HG03565 (cell line): ENCODE measurements at regions not wholly inside any gene's neighbourhood (a gene's known extent, or its start where the extent isn't known, plus 50 kb on each side); places are given as distances from the start of the nearest gene placed in this dataset.
"Not testable (repeated sequence)": the region's sequence is repeated elsewhere in the genome, so short reads cannot be mapped to it uniquely, and the experiment has no call there.

Experiments
- ATAC-seq: cut with Tn5 transposase; IDR thresholded peaks from one replicate; pipeline ENCODE4 v1.9.1; 2021; ENCODE audit warnings: mild to moderate bottlenecking, moderate library complexity; ENCODE audit not compliant: unreplicated experiment

GRCh38 chr11:38751421-38751820 lies 2153.4 kb upstream of the RAG2 start:
- no peak for ATAC-seq

GRCh38 chr11:38746516-38746915 lies 2148.5 kb upstream of the RAG2 start:
- ATAC-seq, result not testable (repeated sequence)

GRCh38 chr11:38723361-38723760 lies 2125.3 kb upstream of the RAG2 start:
- ATAC-seq, result no peak

DNA sequence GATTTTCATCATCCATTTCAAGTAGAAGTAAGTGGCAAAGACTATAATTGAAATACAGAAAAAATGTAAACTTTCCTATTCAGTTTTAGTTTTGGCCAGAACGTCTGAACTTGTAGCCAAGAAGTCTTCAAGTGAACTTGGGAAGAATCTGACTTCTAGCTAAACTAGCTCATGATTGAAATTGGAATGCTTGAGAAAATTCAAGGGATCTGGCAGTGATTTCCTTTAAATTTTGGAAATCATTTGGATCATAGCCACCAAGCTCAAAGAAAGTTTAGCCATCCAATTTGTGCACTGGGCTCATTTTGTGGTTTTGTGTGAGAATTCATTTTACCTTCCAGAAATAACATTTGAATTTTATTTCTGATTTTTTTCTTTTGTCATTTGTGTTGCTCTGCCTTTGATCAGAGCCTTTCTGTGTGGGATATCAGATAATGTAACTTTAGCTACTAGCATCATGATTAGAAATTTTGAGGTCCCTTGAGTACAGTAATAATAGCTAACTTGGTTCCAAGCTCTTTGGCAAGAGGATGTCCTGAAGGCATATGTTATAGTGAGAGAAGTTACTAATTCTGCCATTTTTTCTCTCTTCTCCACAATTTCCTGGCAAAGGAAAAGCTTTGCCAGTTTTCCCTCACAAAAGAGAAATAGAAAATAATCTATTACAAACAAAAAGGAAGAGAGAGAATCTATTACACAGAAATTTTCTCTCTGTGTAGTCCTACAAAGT lies 2123.7 kb upstream of the RAG2 start:
- ATAC-seq, result no peak

DNA sequence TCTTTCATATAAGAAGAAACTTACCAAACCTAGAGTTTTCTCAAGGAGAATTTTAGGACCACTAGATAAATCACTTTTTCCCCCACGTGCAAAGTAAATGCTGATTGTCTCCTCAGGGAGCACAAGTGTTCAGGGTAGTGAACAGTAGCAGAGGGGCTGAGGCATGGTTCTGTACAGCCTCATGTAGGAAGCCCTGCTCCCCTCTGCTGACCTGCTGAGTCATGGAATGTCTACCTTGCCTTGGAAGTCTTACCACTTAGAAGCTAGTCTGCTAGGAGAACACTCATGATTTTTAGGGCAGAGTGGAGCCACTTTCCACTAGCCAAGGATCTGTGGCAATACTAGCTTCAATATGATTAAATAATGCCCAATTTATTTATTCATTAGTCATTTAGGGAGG lies 2120.6 kb upstream of the RAG2 start:
- no peak for ATAC-seq

DNA sequence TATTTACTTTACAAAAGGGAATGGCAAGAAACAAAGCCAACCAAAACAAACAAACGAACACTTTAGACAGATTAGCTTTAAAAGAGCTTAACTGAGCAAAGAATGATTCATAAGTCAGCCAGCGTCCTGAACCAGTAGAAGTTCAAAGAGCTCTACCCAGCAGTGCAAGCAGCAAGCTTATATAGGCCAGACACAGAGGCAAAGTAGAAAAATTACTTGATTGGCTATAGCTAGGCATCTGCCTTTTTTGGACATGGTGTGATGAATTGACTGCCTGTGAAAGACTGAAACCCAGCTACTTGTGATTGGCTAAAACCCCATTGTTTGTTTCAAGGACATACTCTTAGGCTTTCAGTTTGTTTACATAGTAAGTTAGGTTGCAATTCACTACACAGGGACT lies 2120.0 kb upstream of the RAG2 start:
- ATAC-seq, result no peak

DNA sequence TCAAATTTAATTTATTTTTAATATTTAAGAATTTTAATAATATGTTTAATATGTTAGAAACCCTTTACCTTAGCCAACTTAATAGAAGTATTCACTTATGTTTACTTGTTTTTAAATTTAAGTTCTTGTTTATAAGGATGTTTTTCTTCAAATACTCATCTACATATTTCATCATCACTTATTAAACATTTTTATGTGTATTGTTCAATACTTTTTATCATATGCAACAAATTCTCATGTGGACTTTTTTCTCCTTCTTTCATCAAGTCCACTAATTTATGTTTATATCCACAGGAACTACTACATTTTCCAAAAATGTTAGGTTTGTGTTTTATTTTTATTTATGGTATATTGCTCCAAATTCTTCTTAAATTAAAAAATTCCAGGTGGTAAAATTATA lies 2113.1 kb upstream of the RAG2 start:
- ATAC-seq, result no peak

GRCh38 chr11:38710262-38710661 lies 2112.2 kb upstream of the RAG2 start:
- no peak for ATAC-seq

GRCh38 chr11:38700111-38700510 lies 2102.1 kb upstream of the RAG2 start:
- no peak for ATAC-seq

- ATAC-seq, result no peak
These were observed 2095.3 kb upstream of the RAG2 start for GRCh38 chr11:38693306-38693705.

GRCh38 chr11:38690211-38690610 lies 2092.2 kb upstream of the RAG2 start:
- ATAC-seq, result not testable (repeated sequence)

- ATAC-seq, result no peak
These were observed 2089.0 kb upstream of the RAG2 start for GRCh38 chr11:38687008-38687407.

GRCh38 chr11:38683484-38683883 lies 2085.4 kb upstream of the RAG2 start:
- no peak for ATAC-seq

DNA sequence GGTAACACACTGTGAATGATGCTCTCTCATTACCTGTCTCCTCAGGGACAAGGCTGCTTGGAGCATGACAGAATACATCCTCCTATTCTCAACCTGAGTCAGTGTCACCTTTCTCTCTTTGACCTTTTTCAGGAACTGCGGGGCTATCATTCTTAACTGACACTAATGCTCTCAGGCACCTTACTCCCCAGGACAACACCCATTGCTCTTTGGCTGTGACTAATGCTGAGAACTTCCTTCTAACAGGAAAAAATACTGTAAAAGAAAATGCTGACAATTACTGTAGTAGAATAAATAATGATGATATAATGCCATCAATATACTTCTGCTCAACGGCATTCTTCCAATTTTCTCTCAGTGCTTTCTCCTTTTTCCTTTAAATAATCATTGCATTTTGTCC lies 2082.7 kb upstream of the RAG2 start:
- no peak for ATAC-seq

- no peak for ATAC-seq
These were observed 2082.1 kb upstream of the RAG2 start for GRCh38 chr11:38680166-38680565.

DNA sequence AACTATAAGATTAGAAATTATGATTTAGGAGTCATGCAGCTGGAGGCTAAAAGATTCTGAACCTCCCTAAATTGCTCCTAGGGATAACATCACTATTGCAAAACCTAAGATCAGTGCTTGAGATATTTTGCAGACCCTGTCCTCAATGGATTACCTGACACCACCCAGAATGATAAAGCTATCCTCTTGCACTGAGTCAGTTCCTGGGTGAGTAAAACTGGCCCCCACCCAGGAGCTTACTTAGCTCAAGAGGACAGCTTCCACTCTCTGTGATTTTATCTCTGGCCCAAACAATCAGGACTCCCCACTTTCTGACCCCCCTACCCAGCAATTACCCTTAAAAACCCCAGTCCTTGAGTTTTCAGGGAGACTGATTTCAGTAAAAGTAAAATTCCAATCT lies 2074.4 kb upstream of the RAG2 start:
- ATAC-seq, result no peak

DNA sequence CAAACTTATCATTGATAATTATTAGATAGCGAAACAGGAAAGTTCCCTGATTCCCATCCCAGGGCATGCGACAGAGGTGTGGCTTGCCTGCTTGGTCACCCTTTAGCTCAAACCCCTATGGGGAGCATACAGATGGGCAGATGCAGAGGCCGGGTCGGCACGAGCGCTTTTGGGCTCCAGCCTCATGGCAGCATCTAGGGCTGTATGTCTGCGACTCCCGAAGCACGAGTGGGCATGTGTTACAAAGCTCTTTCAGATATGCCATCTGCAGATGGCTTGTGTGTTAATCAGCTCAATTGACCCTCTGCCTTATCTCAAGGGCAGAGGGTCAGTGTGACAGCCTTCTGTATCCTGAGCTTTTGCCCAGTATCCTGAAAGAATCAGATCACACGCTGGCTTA lies 2069.3 kb upstream of the RAG2 start:
- no peak for ATAC-seq

DNA sequence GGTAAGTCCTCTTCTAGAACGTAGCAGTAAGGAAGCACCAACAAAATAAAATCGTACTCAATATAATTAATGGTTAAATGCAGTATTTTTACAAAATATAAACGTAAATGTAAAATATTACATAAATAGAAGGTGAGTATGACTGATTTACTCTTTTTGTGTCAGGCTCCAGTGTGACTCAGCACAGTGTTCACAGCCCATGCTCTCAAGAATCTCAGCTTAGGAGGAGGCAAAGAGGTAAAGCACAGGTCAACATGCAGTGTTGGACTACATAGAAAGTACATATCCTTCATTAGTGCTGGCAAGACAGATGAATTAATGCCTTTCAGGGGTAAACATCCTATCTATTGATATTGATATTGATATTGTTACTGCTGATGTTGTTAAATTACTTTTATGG lies 2050.6 kb upstream of the RAG2 start:
- ATAC-seq, result no peak

- no peak for ATAC-seq
These were observed 2048.3 kb upstream of the RAG2 start for GRCh38 chr11:38646382-38646781.

- no peak for ATAC-seq
These were observed 2042.8 kb upstream of the RAG2 start for GRCh38 chr11:38640854-38641253.

DNA sequence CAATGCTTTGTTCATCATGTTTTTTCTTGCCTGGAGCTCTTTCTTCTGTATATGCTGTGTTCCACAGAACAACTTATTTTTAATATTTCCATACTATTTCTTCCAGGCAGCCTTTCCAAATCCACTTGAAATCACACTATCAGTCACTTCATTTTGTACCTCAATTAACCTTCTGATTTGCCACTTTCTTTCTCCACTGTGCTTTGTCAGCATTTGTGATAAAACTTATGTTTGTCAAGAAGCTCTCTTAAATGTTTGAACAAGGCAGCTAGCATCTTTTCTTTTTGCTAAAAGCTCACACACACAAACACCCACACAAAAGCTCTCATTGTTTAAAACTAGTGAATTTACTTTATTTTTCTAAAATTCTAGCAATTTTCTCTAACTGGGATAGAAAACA lies 2014.7 kb upstream of the RAG2 start:
- no peak for ATAC-seq

DNA sequence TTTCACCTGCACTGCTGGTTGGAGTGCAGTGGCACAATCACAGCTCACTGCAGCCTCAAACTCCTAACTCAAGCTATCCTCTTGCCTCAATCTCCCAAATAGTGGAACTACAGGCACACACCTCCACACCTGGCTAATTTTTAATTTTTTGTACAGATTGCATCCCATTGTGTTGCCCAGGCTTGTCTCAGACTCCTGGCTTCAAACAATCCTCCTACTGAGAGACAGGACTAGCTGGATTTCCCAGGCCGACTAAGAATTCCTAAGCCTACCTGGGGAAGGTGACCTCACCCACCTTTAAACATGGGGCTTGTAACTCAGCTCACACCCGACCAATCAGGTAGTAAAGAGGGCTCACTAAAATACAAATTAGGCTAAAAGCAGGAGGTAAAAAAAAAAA lies 2003.3 kb upstream of the RAG2 start:
- not testable (repeated sequence) for ATAC-seq

DNA sequence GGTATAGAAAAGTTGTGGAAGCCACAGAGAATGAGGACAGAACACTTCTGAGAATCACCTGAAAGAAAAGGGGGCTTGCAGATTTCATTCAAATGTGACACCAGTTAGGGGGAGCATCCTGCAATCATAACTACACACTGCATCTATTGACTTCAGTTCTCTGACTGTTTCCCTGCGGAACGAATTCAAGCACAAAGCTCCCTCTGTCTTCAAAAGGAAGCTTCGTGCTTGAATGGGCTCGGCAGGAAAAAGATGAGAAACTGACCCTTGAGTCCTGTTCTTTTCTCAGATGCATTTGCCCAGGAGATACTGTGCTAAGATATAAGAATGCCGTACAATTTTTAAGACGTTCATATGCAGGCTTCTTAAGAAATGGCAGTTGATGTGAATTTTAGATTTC lies 2000.4 kb upstream of the RAG2 start:
- no peak for ATAC-seq
